PFSK-1 (cell line): ENCODE measurements at regions not wholly inside any gene's neighbourhood (a gene's known extent, or its start where the extent isn't known, plus 50 kb on each side); places are given as distances from the start of the nearest gene placed in this dataset.

Experiments
- FOXP2 ChIP-seq: optimal IDR thresholded peaks from 2 replicates; pipeline ENCODE3; 2011; ENCODE audit warnings: borderline replicate concordance, control low read depth, inconsistent platforms; ENCODE audit not compliant: insufficient read depth; ENCODE audit errors: extremely low read length, extremely low read depth
- POLR2AphosphoS5 ChIP-seq: IDR thresholded peaks from 2 replicates; pipeline ENCODE4 v1.6.1; 2012; ENCODE audit warnings: low read depth, mild to moderate bottlenecking, control low read depth, low read length, moderate library complexity
- SIN3A ChIP-seq: IDR thresholded peaks from 2 replicates; pipeline ENCODE4 v1.6.1; 2012; ENCODE audit warnings: mild to moderate bottlenecking, low read length, moderate library complexity, borderline replicate concordance; ENCODE audit not compliant: insufficient read depth
- TAF1 ChIP-seq: IDR thresholded peaks from 2 replicates; pipeline ENCODE4 v1.6.1; 2012; ENCODE audit warnings: low read length, control low read depth, borderline replicate concordance; ENCODE audit not compliant: insufficient read depth

DNA sequence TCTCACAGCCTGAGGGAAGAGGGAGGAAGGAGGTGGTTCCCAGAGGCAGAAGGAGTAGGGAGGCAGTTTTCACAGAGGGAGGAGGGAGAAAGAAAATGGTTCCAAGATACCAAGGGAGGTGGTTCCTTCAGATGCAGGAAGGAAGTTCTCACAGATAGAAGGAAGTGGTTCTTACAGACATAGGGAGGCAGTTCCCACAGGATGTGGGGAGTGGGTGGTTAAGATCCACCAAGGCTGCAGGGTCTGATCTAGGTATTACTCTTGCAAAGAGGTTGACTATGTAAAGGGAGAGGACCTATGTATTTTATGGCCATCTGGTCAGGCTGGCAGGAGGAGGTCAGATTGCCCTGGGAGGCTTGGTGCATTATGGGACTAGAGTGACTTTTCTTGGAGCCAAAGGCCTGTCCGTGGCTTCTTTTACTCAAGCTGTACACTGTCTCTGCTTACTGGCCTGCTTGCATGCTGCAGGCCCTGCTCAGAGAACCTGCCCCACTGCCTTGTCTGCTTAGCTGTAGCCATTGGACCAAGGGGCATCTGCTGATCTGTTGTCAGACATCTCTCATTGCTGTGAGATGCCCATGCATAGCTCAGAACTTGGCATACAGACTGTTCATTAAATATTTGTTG is 283.7 kb downstream of the DHX35 start:
- TF ChIP-seq POLR2AphosphoS5: no peak
- no peak for TF ChIP-seq FOXP2
- no peak for TF ChIP-seq TAF1
- no peak for TF ChIP-seq SIN3A
